ENCODE measurements at regions not wholly inside any gene's neighbourhood (a gene's known extent, or its start where the extent isn't known, plus 50 kb on each side); places are given as distances from the start of the nearest gene placed in this dataset.
"Not testable (repeated sequence)": the region's sequence is repeated elsewhere in the genome, so short reads cannot be mapped to it uniquely, and the experiment has no call there.

- no peak for DNase-seq
- H3K27me3 ChIP-seq (ENCODE audit: control insufficient read depth, insufficient read depth, low read length), result no peaks in the 10 kb centered on the region
- no peaks in the 10 kb centered on the region for H3K36me3 ChIP-seq (replicated peaks; ENCODE audit: control insufficient read depth, insufficient read depth, low read length)
- no peak overlapping the region for H3K4me3 ChIP-seq (ENCODE audit: insufficient read depth, low read depth, low read length)
Observed at GRCh38 chr7:97407106-97407505, 289.6 kb downstream of the SDHAF3 start.

- H3K4me3 ChIP-seq (ENCODE audit: insufficient read depth, low read depth, low read length), result no peak overlapping the region
- H3K27me3 ChIP-seq (ENCODE audit: control insufficient read depth, insufficient read depth, low read length), result no peaks in the 10 kb centered on the region
- DNase-seq, result no peak
- H3K36me3 ChIP-seq (replicated peaks; ENCODE audit: control insufficient read depth, insufficient read depth, low read length), result no peaks in the 10 kb centered on the region
Observed at GRCh38 chr7:97409346-97409745, 291.8 kb downstream of the SDHAF3 start.

GRCh38 chr7:97418312-97418711, 300.8 kb downstream of the SDHAF3 start:
- Histone ChIP-seq H3K36me3 (replicated peaks; ENCODE audit: control insufficient read depth, insufficient read depth, low read length) (no peaks in the 10 kb centered on the region), H3K27me3 (ENCODE audit: control insufficient read depth, insufficient read depth, low read length) (no peaks in the 10 kb centered on the region), H3K4me3 (ENCODE audit: insufficient read depth, low read depth, low read length) (no peak overlapping the region)
- peak; percentile 50 for DNase-seq

- H3K27me3 ChIP-seq (ENCODE audit: control insufficient read depth, insufficient read depth, low read length), result no peaks in the 10 kb centered on the region
- no peak for DNase-seq
- H3K36me3 ChIP-seq (replicated peaks; ENCODE audit: control insufficient read depth, insufficient read depth, low read length), result no peaks in the 10 kb centered on the region
- H3K4me3 ChIP-seq (ENCODE audit: insufficient read depth, low read depth, low read length), result no peak overlapping the region
Observed at GRCh38 chr7:97419898-97420297, 302.4 kb downstream of the SDHAF3 start.

GRCh38 chr7:97421307-97421930, 303.9 kb downstream of the SDHAF3 start:
- no peaks in the 10 kb centered on the region for H3K36me3 ChIP-seq (replicated peaks; ENCODE audit: control insufficient read depth, insufficient read depth, low read length)
- no peak overlapping the region for H3K4me3 ChIP-seq (ENCODE audit: insufficient read depth, low read depth, low read length)
- DNase-seq, result no peak
- H3K27me3 ChIP-seq (ENCODE audit: control insufficient read depth, insufficient read depth, low read length), result no peaks in the 10 kb centered on the region

- H3K27me3 ChIP-seq (ENCODE audit: control insufficient read depth, insufficient read depth, low read length), result no peaks in the 10 kb centered on the region
- no peaks in the 10 kb centered on the region for H3K36me3 ChIP-seq (replicated peaks; ENCODE audit: control insufficient read depth, insufficient read depth, low read length)
- H3K4me3 ChIP-seq (ENCODE audit: insufficient read depth, low read depth, low read length), result no peak overlapping the region
- DNase-seq, result no peak
Observed at GRCh38 chr7:97422046-97422445, 304.5 kb downstream of the SDHAF3 start.

- no peaks in the 10 kb centered on the region for H3K36me3 ChIP-seq (replicated peaks; ENCODE audit: control insufficient read depth, insufficient read depth, low read length)
- H3K4me3 ChIP-seq (ENCODE audit: insufficient read depth, low read depth, low read length), result no peak overlapping the region
- no peak for DNase-seq
- no peaks in the 10 kb centered on the region for H3K27me3 ChIP-seq (ENCODE audit: control insufficient read depth, insufficient read depth, low read length)
Observed at GRCh38 chr7:97430006-97430405, 301.9 kb upstream of the TAC1 start.

- no peak overlapping the region for H3K4me3 ChIP-seq (ENCODE audit: insufficient read depth, low read depth, low read length)
- DNase-seq, result no peak
- no peaks in the 10 kb centered on the region for H3K36me3 ChIP-seq (replicated peaks; ENCODE audit: control insufficient read depth, insufficient read depth, low read length)
- no peaks in the 10 kb centered on the region for H3K27me3 ChIP-seq (ENCODE audit: control insufficient read depth, insufficient read depth, low read length)
Observed at GRCh38 chr7:97439637-97440214, 292.2 kb upstream of the TAC1 start.

GRCh38 chr7:97446361-97446760, 285.5 kb upstream of the TAC1 start:
- H3K36me3 ChIP-seq (replicated peaks; ENCODE audit: control insufficient read depth, insufficient read depth, low read length), result no peaks in the 10 kb centered on the region
- DNase-seq, result no peak
- no peak overlapping the region for H3K4me3 ChIP-seq (ENCODE audit: insufficient read depth, low read depth, low read length)
- no peaks in the 10 kb centered on the region for H3K27me3 ChIP-seq (ENCODE audit: control insufficient read depth, insufficient read depth, low read length)

- H3K4me3 ChIP-seq (ENCODE audit: insufficient read depth, low read depth, low read length); H3K36me3 ChIP-seq (replicated peaks; ENCODE audit: control insufficient read depth, insufficient read depth, low read length); DNase-seq; H3K27me3 ChIP-seq (ENCODE audit: control insufficient read depth, insufficient read depth, low read length): not testable (repeated sequence)
Observed at GRCh38 chr7:97449448-97449847, 282.4 kb upstream of the TAC1 start.

- H3K27me3 ChIP-seq (ENCODE audit: control insufficient read depth, insufficient read depth, low read length), result no peaks in the 10 kb centered on the region
- H3K36me3 ChIP-seq (replicated peaks; ENCODE audit: control insufficient read depth, insufficient read depth, low read length), result no peaks in the 10 kb centered on the region
- DNase-seq, result no peak
- no peak overlapping the region for H3K4me3 ChIP-seq (ENCODE audit: insufficient read depth, low read depth, low read length)
Observed at GRCh38 chr7:97450516-97450915, 281.4 kb upstream of the TAC1 start.

GRCh38 chr7:97454636-97455035, 277.2 kb upstream of the TAC1 start:
- no peaks in the 10 kb centered on the region for H3K27me3 ChIP-seq (ENCODE audit: control insufficient read depth, insufficient read depth, low read length)
- no peak for DNase-seq
- H3K4me3 ChIP-seq (ENCODE audit: insufficient read depth, low read depth, low read length), result no peak overlapping the region
- H3K36me3 ChIP-seq (replicated peaks; ENCODE audit: control insufficient read depth, insufficient read depth, low read length), result no peaks in the 10 kb centered on the region

GRCh38 chr7:97457054-97457453, 274.8 kb upstream of the TAC1 start:
- H3K27me3 ChIP-seq (ENCODE audit: control insufficient read depth, insufficient read depth, low read length), result no peaks in the 10 kb centered on the region
- no peak overlapping the region for H3K4me3 ChIP-seq (ENCODE audit: insufficient read depth, low read depth, low read length)
- no peaks in the 10 kb centered on the region for H3K36me3 ChIP-seq (replicated peaks; ENCODE audit: control insufficient read depth, insufficient read depth, low read length)
- DNase-seq, result no peak

- H3K27me3 ChIP-seq (ENCODE audit: control insufficient read depth, insufficient read depth, low read length), result no peaks in the 10 kb centered on the region
- DNase-seq, result no peak
- no peak overlapping the region for H3K4me3 ChIP-seq (ENCODE audit: insufficient read depth, low read depth, low read length)
- no peaks in the 10 kb centered on the region for H3K36me3 ChIP-seq (replicated peaks; ENCODE audit: control insufficient read depth, insufficient read depth, low read length)
Observed at GRCh38 chr7:97460433-97460832, 271.5 kb upstream of the TAC1 start.

- no peak for DNase-seq
- H3K27me3 ChIP-seq (ENCODE audit: control insufficient read depth, insufficient read depth, low read length), result no peaks in the 10 kb centered on the region
Observed at GRCh38 chr7:97461596-97461995, 270.3 kb upstream of the TAC1 start.

GRCh38 chr7:97466071-97466470, 265.8 kb upstream of the TAC1 start:
- no peak for DNase-seq
- Histone ChIP-seq H3K4me3 (ENCODE audit: insufficient read depth, low read depth, low read length) (no peak overlapping the region), H3K36me3 (replicated peaks; ENCODE audit: control insufficient read depth, insufficient read depth, low read length) (no peaks in the 10 kb centered on the region), H3K27me3 (ENCODE audit: control insufficient read depth, insufficient read depth, low read length) (no peaks in the 10 kb centered on the region)

More at GRCh38 chr7:97461596-97461995, 270.3 kb upstream of the TAC1 start:
- Histone ChIP-seq H3K4me3 (ENCODE audit: insufficient read depth, low read depth, low read length) (no peak overlapping the region), H3K36me3 (replicated peaks; ENCODE audit: control insufficient read depth, insufficient read depth, low read length) (no peaks in the 10 kb centered on the region)
